Fibroblast of lung (primary cell): ENCODE measurements at regions not wholly inside any gene's neighbourhood (a gene's known extent, or its start where the extent isn't known, plus 50 kb on each side); places are given as distances from the start of the nearest gene placed in this dataset.
A peak's percentile ranks its signal among the peaks of the same experiment; 100 is the strongest.

Experiments
- DNase-seq, 2 donors: peaks; one replicate each; pipeline versions ENCODE4 v3.0.0 to v3.0.0-alpha.2; 2010; ENCODE audit warnings: low read depth in 2 of 2
- H2AFZ ChIP-seq: 2 replicates; pipeline ENCODE4 v1.5.1; 2012; ENCODE audit warnings: low read length, control low read depth, inconsistent platforms
- H3K27ac ChIP-seq: 2 replicates; pipeline ENCODE4 v1.5.1; 2011; ENCODE audit warnings: low read length, control low read depth; ENCODE audit not compliant: insufficient read depth
- H3K27me3 ChIP-seq: 2 replicates; pipeline ENCODE4 v1.5.1; 2011; ENCODE audit warnings: mild to moderate bottlenecking, low read length; ENCODE audit not compliant: control insufficient read depth, insufficient read depth
- H3K36me3 ChIP-seq: 2 replicates; pipeline ENCODE4 v1.5.1; 2011; ENCODE audit warnings: low read length; ENCODE audit not compliant: control insufficient read depth, insufficient read depth
- H3K4me1 ChIP-seq: 2 replicates; pipeline ENCODE4 v1.5.1; 2011; ENCODE audit warnings: low read length; ENCODE audit not compliant: control insufficient read depth, insufficient read depth; ENCODE audit errors: extremely low read depth
- H3K4me2 ChIP-seq: 2 replicates; pipeline ENCODE4 v1.5.1; 2011; ENCODE audit warnings: low read length, control low read depth; ENCODE audit not compliant: insufficient read depth; ENCODE audit errors: extremely low read depth
- H3K4me3 ChIP-seq, 4 experiments: fragments of 200-600 bp in 1 of 4; sonication (generic) in 1 of 4; replicated peaks in 1 of 4; 2 replicates each; pipeline ENCODE4 v1.5.1; 2011 to 2016; ENCODE audit warnings: low read length in 4 of 4, low read depth in 3 of 4, mild to moderate bottlenecking in 3 of 4, control low read depth in 2 of 4, inconsistent platforms in 1 of 4, mixed read lengths in 1 of 4; ENCODE audit not compliant: insufficient read depth in 1 of 4; ENCODE audit errors: control extremely low read depth in 1 of 4
- H3K79me2 ChIP-seq: 2 replicates; pipeline ENCODE4 v1.5.1; 2012; ENCODE audit warnings: mild to moderate bottlenecking, low read length, inconsistent platforms; ENCODE audit not compliant: control insufficient read depth, insufficient read depth
- H3K9ac ChIP-seq: 2 replicates; pipeline ENCODE4 v1.5.1; 2011; ENCODE audit warnings: mild to moderate bottlenecking, low read length, control low read depth; ENCODE audit not compliant: insufficient read depth
- H3K9me3 ChIP-seq: 2 replicates; pipeline ENCODE4 v1.5.1; 2012; ENCODE audit warnings: low read depth, low read length; ENCODE audit not compliant: control insufficient read depth, insufficient read depth
- H4K20me1 ChIP-seq: 2 replicates; pipeline ENCODE4 v1.5.1; 2011; ENCODE audit warnings: low read length; ENCODE audit not compliant: control insufficient read depth, insufficient read depth; ENCODE audit errors: extremely low read depth
- CTCF ChIP-seq, 2 donors: IDR thresholded peaks in 1 of 2; conservative IDR thresholded peaks in 1 of 2; 1 replicate in 1 of 2; 2 replicates in 1 of 2; pipeline ENCODE4 v1.5.1; 2011 to 2012; ENCODE audit warnings: low read length in 2 of 2, control low read depth in 1 of 2, inconsistent platforms in 1 of 2, low read depth in 1 of 2, mild to moderate bottlenecking in 1 of 2
- EZH2 ChIP-seq: IDR thresholded peaks from 2 replicates; pipeline ENCODE4 v1.5.1; 2012; ENCODE audit warnings: low read length, control low read depth, mild to moderate bottlenecking; ENCODE audit errors: missing control alignments

- TF ChIP-seq EZH2 (no peak), CTCF (conservative IDR thresholded peaks at IDR 0.05 in 1 of 2, IDR thresholded peaks at IDR 0.05 in 1 of 2; ENCODE audit: low read depth in 1 of 2, low read length in 2 of 2) (no peak)
- no peaks in the 10 kb centered on the region for H3K79me2 ChIP-seq
- no peak overlapping the region for H3K27ac ChIP-seq
- no peaks in the 10 kb centered on the region for H3K36me3 ChIP-seq
- no peak for DNase-seq
- no peak overlapping the region for H3K9ac ChIP-seq
- H3K4me2 ChIP-seq: no peak overlapping the region
- H4K20me1 ChIP-seq: no peaks in the 10 kb centered on the region
- no peaks in the 10 kb centered on the region for H3K27me3 ChIP-seq
- H3K9me3 ChIP-seq: no peaks in the 10 kb centered on the region
- no peak overlapping the region for H2AFZ ChIP-seq
- no peaks in the 10 kb centered on the region for H3K4me1 ChIP-seq
- H3K4me3 ChIP-seq: no peak overlapping the region
These were observed 110.3 kb upstream of the PCSK5 start for GRCh38 chr9:75780185-75780584.

GRCh38 chr9:75788006-75788634 is 102.4 kb upstream of the PCSK5 start:
- DNase-seq: peak in 1 of 2 donors; percentile 27
- H3K4me1 ChIP-seq: no peaks in the 10 kb centered on the region
- no peaks in the 10 kb centered on the region for H3K79me2 ChIP-seq
- no peaks in the 10 kb centered on the region for H3K36me3 ChIP-seq
- H3K27me3 ChIP-seq: no peaks in the 10 kb centered on the region
- H2AFZ ChIP-seq: no peak overlapping the region
- no peak overlapping the region for H3K4me2 ChIP-seq
- H3K4me3 ChIP-seq: no peak overlapping the region
- no peaks in the 10 kb centered on the region for H3K9me3 ChIP-seq
- no peaks in the 10 kb centered on the region for H4K20me1 ChIP-seq
- no peak overlapping the region for H3K9ac ChIP-seq
- no peak for TF ChIP-seq CTCF (conservative IDR thresholded peaks at IDR 0.05 in 1 of 2, IDR thresholded peaks at IDR 0.05 in 1 of 2; ENCODE audit: low read depth in 1 of 2, low read length in 2 of 2)
- TF ChIP-seq EZH2: no peak
- no peak overlapping the region for H3K27ac ChIP-seq

- Histone ChIP-seq H2AFZ (no peak overlapping the region), H3K9ac (no peak overlapping the region), H3K9me3 (no peaks in the 10 kb centered on the region), H4K20me1 (no peaks in the 10 kb centered on the region), H3K4me2 (no peak overlapping the region), H3K4me1 (no peaks in the 10 kb centered on the region), H3K79me2 (no peaks in the 10 kb centered on the region), H3K27ac (no peak overlapping the region), H3K4me3 (no peak overlapping the region), H3K27me3 (no peaks in the 10 kb centered on the region), H3K36me3 (no peaks in the 10 kb centered on the region)
- DNase-seq: no peak
- TF ChIP-seq EZH2 (no peak), CTCF (conservative IDR thresholded peaks at IDR 0.05 in 1 of 2, IDR thresholded peaks at IDR 0.05 in 1 of 2; ENCODE audit: low read depth in 1 of 2, low read length in 2 of 2) (no peak)
These were observed 93.3 kb upstream of the PCSK5 start for GRCh38 chr9:75797085-75797580.
